Esophagus squamous epithelium (tissue), 5 donors: ENCODE measurements at regions not wholly inside any gene's neighbourhood (a gene's known extent, or its start where the extent isn't known, plus 50 kb on each side); places are given as distances from the start of the nearest gene placed in this dataset.

Source experiments
- DNase-seq: peaks from one replicate; lab custom pipeline; 2025; lab: John Stamatoyannopoulos, UW
- H3K27ac ChIP-seq, 4 donors: fragments of 200-600 bp; sonication (generic); one replicate each; pipeline ENCODE4 v1.5.1; 2016 to 2019; ENCODE audit warnings: mild to moderate bottlenecking in 1 of 4
- H3K27me3 ChIP-seq, 4 donors: fragments of 200-600 bp; sonication (generic); 1 replicate in 3 of 4; 2 replicates in 1 of 4; pipeline versions ENCODE4 v1.5.1 to v1.6.0; 2017 to 2021; ENCODE audit warnings: antibody characterized with exemption in 1 of 4
- H3K36me3 ChIP-seq, 3 donors: fragments of 200-600 bp; sonication (generic); one replicate each; pipeline ENCODE4 v1.5.1; 2016 to 2019
- H3K4me1 ChIP-seq, 3 donors: fragments of 200-600 bp; sonication (generic); one replicate each; pipeline ENCODE4 v1.5.1; 2017 to 2019
- H3K4me3 ChIP-seq, 4 donors: fragments of 200-600 bp; sonication (generic); 1 replicate in 3 of 4; 2 replicates in 1 of 4; pipeline ENCODE4 v1.5.1; 2016 to 2019; ENCODE audit warnings: mild to moderate bottlenecking in 2 of 4, moderate library complexity in 1 of 4
- H3K9me3 ChIP-seq, 3 donors: fragments of 200-600 bp; sonication (generic); one replicate each; pipeline ENCODE4 v1.5.1; 2016 to 2019
- CTCF ChIP-seq, 6 experiments: fragments of 450-650 bp in 4 of 6; fragments of 200-600 bp in 2 of 6; sonication (generic) in 2 of 6; IDR thresholded peaks; one replicate each; pipeline ENCODE4 v1.5.1; 2016 to 2019; ENCODE audit warnings: antibody characterized with exemption in 6 of 6, mild to moderate bottlenecking in 4 of 6, moderate library complexity in 4 of 6
- POLR2A ChIP-seq, 4 donors: fragments of 450-650 bp; IDR thresholded peaks; one replicate each; pipeline ENCODE4 v1.6.1; 2017; ENCODE audit warnings: antibody characterized with exemption in 4 of 4, mild to moderate bottlenecking in 4 of 4, moderate library complexity in 3 of 4
- WGBS, 2 donors: methylation state at CpG; one replicate each; pipeline ENCODE4 v1.1.5; 2018; 5-methylcytosine and 5-hydroxymethylcytosine counted together
- intact Hi-C: fragments of 100-400 bp; cut with DNase I; formaldehyde crosslinking; loops from one replicate; pipeline ENCODE4 v1.15.0; 2022
- donor health status: DM: yes; HTN: yes; CAD: no.

DNA sequence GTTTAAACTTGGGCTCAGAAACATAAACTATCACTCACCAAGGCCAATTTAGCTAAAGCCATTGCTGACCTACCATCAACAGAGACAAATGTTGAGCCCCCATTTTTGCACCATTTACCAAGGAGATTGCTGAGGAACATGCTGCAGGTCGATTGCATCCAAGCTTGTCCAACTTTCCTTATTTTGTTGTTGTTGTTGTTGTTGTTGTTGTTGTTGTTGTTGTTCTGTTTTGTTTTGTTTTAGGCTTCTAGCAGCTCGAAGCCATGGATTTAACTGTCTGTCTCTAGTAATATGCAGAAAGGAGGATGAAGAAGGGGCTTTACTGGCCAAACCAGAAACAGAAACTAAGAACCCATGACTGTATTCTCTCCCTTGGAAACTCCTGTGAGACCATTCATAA is 571.5 kb downstream of the IRS1 start:
- H3K4me1 ChIP-seq = no peaks in the 10 kb centered on the region
- no peak for DNase-seq
- 58 to 61% methylated on average over 2 of the region's 2 CpGs for WGBS, 2 donors
- H3K9me3 ChIP-seq = no peaks in the 10 kb centered on the region
- H3K27me3 ChIP-seq = no peaks in the 10 kb centered on the region
- no peak overlapping the region for H3K4me3 ChIP-seq
- H3K27ac ChIP-seq = no peak overlapping the region
- no peak for TF ChIP-seq CTCF (IDR thresholded peaks at IDR 0.05)
- no peak for TF ChIP-seq POLR2A (IDR thresholded peaks at IDR 0.05)
- intact Hi-C loops = no loop called here
- no peaks in the 10 kb centered on the region for H3K36me3 ChIP-seq

DNA sequence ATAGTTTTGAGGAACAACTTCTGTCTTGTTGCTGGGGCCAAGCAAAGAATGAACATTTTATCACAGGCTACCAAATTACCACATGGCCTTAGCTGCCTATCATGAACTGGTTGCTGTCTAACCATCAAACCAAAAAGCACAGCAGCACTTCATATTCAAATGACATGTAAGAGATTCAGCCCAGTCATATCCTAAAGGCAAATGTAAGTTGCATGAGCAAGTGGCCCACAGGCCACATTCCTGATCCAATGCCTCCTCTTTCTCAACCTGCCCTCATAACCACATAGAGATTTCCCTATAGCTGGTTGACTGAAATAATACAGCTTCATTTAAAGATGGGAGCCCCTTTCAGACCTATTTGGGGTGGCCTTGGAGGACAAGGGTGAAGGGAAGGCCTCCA is 572.3 kb downstream of the IRS1 start:
- Histone ChIP-seq H3K27ac (no peak overlapping the region), H3K36me3 (no peaks in the 10 kb centered on the region), H3K4me1 (no peaks in the 10 kb centered on the region), H3K4me3 (no peak overlapping the region), H3K9me3 (no peaks in the 10 kb centered on the region), H3K27me3 (no peaks in the 10 kb centered on the region)
- no peak for DNase-seq
- TF ChIP-seq POLR2A (IDR thresholded peaks at IDR 0.05) (no peak), CTCF (IDR thresholded peaks at IDR 0.05) (no peak)
- intact Hi-C loops = no loop called here

DNA sequence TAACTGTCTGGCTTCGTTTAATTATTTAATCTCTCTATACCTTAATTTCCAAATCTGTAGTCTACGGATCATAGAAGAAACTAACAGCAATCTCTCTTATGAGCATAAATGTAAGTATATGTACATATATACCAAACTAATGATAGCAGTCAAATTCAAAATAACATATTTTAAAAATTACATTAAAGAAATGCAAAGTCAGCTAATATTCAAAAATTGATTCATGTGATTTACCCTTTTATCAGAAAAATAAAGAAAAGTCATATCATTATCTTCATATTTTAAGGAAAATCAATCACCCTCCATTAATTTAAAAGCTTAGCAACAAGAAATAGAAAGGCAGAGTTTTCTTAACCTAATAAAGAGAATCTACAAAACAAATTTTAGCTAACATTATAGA is 575.9 kb downstream of the IRS1 start:
- intact Hi-C loops = no loop called here
- Histone ChIP-seq H3K27ac (no peak overlapping the region), H3K4me1 (no peaks in the 10 kb centered on the region), H3K4me3 (no peak overlapping the region), H3K27me3 (no peaks in the 10 kb centered on the region), H3K36me3 (no peaks in the 10 kb centered on the region), H3K9me3 (no peaks in the 10 kb centered on the region)
- WGBS, 2 donors = 85 to 96% methylated on average over 2 of the region's 2 CpGs
- TF ChIP-seq CTCF (IDR thresholded peaks at IDR 0.05) (no peak), POLR2A (IDR thresholded peaks at IDR 0.05) (no peak)
- DNase-seq = no peak

DNA sequence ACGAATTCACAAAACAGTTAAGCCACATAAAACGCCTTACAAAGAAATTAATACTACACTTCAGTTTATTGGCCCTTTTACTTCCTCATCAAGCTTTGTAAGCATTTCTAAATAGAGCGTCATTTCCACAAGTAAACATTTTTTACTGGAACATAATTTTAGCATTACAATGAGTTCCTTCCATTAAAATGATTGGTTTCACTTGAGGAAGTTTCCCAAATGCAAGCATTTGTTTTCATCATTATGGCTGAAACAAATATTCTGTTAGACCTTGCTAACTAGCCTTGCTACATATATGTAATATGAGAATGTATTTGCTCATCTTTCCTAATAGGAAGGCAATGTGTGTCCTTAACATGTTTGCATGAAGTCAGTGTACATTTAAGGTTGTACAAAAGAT is 579.1 kb downstream of the IRS1 start:
- no peaks in the 10 kb centered on the region for H3K9me3 ChIP-seq
- TF ChIP-seq POLR2A (IDR thresholded peaks at IDR 0.05) (no peak), CTCF (IDR thresholded peaks at IDR 0.05) (no peak)
- DNase-seq = no peak
- H3K27me3 ChIP-seq = no peaks in the 10 kb centered on the region
- WGBS, 2 donors = 72 to 77% methylated on average over 3 of the region's 3 CpGs
- H3K36me3 ChIP-seq = no peaks in the 10 kb centered on the region
- intact Hi-C loops = no loop called here
- no peak overlapping the region for H3K27ac ChIP-seq
- H3K4me3 ChIP-seq = no peak overlapping the region
- no peaks in the 10 kb centered on the region for H3K4me1 ChIP-seq

GRCh38 chr2:226217191-226217590 is 582.4 kb downstream of the IRS1 start:
- H3K4me3 ChIP-seq = no peak overlapping the region
- H3K27ac ChIP-seq = no peak overlapping the region
- no peaks in the 10 kb centered on the region for H3K9me3 ChIP-seq
- TF ChIP-seq POLR2A (IDR thresholded peaks at IDR 0.05) = no peak
- TF ChIP-seq CTCF (IDR thresholded peaks at IDR 0.05) = no peak
- 47 to 75% methylated on average over 1 of the region's 1 CpG for WGBS, 2 donors
- H3K36me3 ChIP-seq = no peaks in the 10 kb centered on the region
- intact Hi-C loops = loop anchor here (10.0 kb wide), 1 partner anchor 578 kb away; the partner anchor contains the start of gene IRS1
- DNase-seq = no peak
- no peaks in the 10 kb centered on the region for H3K27me3 ChIP-seq
- H3K4me1 ChIP-seq = peaks cover 0 to 1% (median 0%) of the 10 kb centered on the region in 3 donors
